Suppressor macrophage treated with lipopolysaccharide for 1 hour (primary cell): ENCODE measurements at regions not wholly inside any gene's neighbourhood (a gene's known extent, or its start where the extent isn't known, plus 50 kb on each side); places are given as distances from the start of the nearest gene placed in this dataset.
A peak's percentile ranks its signal among the peaks of the same experiment; 100 is the strongest.

Experiments used
- DNase-seq, 3 donors: peaks; one replicate each; pipeline ENCODE4 v3.0.0-alpha.2; 2020 to 2022

DNA sequence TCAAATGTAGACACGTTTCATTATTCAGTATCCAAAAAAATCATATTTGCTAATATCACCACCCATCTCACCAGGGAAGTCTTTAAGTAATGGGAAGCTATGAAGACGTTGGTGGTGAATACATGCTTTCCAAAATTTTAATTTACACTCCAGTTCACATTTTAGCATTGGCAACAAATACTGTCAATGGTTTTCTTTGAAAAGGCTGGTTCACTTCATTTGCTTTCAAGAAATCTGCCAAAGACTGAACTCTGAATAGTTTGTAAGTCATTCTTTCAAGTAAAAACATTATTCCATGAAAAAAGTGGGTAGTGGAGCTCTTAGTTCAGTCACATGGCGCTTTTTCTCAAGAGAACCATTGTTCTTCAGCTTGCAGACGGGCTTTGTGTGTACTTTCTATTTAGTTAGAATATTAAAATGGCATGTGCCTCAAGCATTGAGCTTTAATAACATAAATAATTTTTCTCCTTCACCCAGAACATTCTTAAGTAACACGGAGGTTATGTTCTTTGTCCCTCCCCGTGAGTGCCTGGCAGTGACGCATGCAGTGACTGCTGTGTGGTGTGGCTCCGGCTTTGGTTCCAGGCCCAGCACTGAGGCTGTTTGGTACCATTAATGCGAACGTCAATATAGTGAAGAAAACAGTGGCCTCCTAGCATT lies 300.0 kb upstream of the HDAC4 start:
- DNase-seq: no peak

DNA sequence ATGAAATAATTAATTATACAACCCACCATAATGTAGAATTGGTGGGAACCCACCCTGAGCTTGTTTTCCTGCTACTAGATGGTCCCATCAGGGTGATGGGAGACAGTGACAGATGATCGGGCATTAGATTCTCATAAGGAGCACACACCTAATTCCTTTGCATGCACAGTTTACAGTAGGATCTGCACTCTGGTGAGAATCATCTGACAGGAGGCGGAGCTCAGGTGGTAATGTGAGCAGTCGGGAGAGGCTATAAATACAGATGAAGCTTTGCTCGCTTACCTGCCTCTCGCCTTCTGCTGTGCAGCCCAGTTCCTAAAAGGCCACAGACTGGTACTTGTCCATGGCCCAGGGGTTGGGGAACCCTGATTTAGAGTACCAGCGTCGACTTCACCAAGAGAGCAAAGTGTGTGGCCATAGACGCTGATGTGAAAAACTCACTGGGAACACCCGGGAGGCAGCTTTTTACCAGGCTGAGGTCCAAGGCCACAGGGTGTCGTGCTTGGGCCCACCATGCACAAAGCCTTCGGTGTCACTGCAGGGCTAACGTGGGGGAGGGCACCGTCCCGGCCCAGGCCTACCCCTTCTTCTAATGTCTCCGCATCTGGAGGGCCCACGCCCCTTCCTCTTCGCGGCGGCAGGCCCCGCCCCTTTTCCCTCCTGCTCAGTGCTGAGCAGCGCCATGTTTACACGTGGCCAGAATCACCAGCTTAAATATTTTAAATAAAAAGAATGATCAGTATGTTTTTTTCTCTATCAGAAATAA lies 296.8 kb upstream of the HDAC4 start:
- DNase-seq: no peak

GRCh38 chr2:239696559-239697207 lies 295.9 kb upstream of the HDAC4 start:
- no peak for DNase-seq

- no peak for DNase-seq
Measured at GRCh38 chr2:239695728-239696240, 295.0 kb upstream of the HDAC4 start.

DNA sequence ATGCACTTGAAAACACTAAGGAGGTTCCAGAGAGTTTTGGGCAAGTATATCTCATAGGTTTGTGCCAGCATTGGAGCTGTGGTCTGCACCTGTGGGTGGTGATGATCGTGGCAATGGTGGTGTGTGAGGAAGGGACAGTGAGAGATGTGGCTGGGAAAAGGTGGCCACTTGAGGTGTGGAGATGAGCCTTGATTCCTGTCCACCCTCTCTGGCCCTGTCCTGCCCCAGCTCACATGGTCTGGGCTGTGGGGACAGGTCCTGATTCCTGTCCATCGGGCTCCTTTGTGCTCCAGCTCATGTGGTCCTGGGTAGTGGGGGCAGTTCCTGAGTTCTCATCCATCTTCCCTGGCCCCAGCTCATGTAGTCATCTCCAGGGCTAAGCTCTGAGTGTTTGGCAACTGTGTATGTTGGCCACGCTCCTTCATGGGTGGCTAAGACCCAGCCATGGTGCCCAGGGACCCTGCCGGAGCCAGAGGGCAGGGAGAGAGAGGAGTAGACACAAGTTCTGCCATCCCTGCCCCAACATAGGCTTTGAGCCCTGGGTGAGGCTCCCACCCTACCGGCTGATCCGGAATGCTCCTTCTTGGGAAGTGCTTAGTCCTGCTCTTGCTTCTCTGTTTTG lies 294.4 kb upstream of the HDAC4 start:
- no peak for DNase-seq

GRCh38 chr2:239694487-239694886 lies 293.7 kb upstream of the HDAC4 start:
- no peak for DNase-seq

GRCh38 chr2:239693761-239694415 lies 293.1 kb upstream of the HDAC4 start:
- no peak for DNase-seq

GRCh38 chr2:239693330-239693729 lies 292.5 kb upstream of the HDAC4 start:
- no peak for DNase-seq

DNA sequence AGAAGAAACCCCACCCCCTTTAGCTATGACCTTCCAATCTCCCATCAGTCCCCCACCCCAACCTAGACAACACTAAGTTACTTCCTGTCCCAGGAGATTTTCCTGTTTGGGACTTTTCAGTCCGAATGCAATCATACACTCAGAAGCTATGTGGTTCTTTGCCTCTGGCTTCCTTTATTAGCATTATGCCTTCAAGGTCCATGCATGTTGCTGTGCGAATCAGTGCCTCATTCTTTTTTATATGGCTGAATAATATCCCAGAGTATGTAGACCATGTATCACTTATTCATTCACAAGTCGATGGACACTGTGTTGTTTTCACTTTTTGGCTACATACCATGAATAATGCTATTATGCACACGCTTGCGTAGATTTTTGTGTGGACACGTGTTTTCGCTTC lies 292.1 kb upstream of the HDAC4 start:
- no peak for DNase-seq

DNA sequence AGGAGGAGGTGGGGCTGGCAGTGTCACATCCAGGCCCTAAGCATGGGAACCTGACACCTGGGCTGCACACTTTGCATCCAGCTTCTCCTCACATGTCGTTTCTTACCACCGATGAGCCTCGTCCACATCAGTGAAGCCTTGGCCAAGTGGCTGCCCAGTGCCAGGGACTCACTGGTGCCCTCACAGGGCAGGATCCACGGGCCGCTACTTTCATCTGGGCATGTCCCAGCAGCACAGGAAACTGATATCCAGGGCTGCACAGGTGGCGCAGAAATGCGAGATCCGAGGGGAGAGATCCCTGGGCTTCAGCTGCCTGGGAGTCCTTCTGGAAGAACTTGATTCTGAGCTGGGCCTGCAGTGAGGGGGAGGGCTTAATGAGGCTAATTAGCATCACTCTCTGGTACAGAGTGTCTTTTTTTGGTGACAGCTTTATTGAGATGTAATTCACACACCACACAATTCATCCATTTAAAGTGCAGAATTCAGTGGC lies 291.6 kb upstream of the HDAC4 start:
- no peak for DNase-seq

- DNase-seq: no peak
Measured at GRCh38 chr2:239691720-239692119, 290.9 kb upstream of the HDAC4 start.

DNA sequence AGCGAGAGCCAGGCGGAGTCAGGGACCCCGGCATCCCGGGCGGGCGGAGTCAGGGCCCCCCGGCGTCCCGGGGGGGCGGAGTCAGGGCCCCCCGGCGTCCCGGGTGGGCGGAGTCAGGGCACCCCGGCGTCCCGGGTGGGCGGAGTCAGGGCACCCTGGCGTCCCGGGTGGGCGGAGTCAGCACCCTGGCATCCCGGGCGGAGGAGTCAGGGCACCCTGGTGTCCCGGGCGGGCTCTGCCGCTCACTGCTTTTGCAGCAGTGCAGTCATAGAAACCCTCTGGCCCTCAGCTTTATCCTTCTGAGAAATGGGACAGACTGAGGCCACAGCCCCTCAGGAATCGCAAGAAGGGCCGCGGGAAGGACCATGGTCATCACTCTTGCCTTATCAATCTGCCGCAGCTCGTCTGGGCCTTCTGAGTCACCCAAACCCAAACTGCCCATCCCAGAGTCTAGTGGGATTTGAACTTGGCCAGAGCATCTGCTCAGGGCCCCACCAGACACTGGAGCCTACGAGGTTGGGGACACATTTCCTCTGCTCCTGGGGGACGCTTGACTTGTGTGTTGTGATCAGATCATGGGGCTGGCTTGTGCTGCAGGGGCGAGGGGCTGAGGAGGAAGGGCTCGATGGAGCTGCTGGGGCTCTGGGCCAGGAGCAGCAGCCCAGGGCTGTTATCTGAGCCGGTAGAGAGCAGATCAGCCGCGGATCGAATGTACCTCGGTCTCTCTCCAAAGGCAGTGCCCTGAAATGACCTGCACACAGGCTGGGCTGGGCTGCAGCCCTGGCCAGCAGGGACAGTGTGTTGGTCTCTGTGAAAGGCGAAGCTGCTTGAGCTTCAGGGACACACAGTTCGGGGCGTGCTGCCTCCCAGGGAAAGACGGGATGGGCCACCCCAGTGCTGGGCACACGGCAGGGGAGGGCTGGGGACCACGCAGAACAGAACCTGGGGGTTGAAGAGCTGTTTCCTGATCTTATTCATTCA lies 290.1 kb upstream of the HDAC4 start:
- DNase-seq: no peak

DNA sequence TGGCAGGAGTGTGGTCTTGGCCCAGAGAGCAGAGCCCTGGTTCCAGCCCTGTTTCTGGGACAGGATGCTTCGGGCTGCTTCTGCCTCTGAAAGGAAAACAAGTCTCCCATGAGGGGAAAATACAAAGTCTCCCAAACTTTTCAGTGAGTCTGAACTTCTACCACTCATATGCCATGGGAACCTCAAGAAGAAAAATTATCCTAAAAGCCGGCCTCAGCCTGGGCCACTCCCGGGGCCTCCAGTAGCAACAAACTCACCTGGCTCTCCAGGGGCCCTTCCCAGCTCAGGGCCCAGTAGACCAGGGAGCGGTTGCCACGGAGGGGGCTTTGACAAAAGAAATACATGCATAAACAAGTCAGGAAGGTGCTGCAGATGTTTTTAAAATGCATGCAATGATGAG lies 289.2 kb upstream of the HDAC4 start:
- no peak for DNase-seq

- DNase-seq: no peak
Measured at GRCh38 chr2:239689410-239689809, 288.6 kb upstream of the HDAC4 start.

GRCh38 chr2:239688840-239689239 lies 288.0 kb upstream of the HDAC4 start:
- DNase-seq: no peak

- DNase-seq: peak in 1 of 3 donors; percentile 20
Measured at GRCh38 chr2:239688122-239688681, 287.4 kb upstream of the HDAC4 start.

- DNase-seq: peak in 2 of 3 donors; percentile 4 to 11
Measured at GRCh38 chr2:239687441-239687840, 286.6 kb upstream of the HDAC4 start.

DNA sequence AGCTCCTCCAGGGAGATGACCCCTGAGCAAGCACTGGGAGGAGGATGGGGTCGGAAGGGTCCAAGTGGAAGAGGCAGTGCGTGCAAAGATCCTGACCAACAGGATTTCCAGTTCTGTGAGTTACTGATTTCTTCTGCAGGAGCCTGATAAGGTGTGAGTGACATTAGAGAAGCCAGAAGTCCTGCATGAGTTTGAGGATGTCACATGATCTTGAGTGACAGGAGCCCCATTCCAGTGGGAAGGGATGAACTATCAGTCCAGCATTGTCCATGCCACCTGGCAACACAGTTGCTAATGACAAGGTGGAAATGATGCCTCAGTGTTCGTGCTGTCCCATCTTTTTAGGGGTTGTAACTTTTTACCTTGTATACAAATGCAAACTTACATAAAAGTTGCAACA lies 285.1 kb upstream of the HDAC4 start:
- no peak for DNase-seq

GRCh38 chr2:239685556-239685955 lies 284.7 kb upstream of the HDAC4 start:
- DNase-seq: no peak

DNA sequence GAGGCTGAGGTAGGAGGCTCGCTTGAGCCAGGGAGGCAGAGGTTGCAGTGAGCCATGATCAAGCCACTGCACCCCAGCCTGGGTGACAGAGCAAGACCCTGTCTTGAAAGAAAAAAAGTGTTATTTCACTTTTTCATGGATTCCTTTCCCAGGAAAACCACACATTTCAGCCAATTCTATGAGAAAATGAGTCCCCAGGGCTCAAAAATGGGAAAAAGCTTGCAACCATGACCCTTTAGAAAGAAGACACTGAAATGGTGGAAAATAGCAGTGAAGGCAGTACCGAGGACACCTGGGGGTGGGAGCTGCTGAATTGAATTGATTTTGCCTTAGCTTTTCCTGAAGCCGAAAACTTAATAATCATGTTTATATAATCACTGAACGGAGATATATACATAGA lies 284.2 kb upstream of the HDAC4 start:
- DNase-seq: no peak

- DNase-seq: no peak
Measured at GRCh38 chr2:239684271-239684810, 283.5 kb upstream of the HDAC4 start.
